ENCODE measurements at regions not wholly inside any gene's neighbourhood (a gene's known extent, or its start where the extent isn't known, plus 50 kb on each side); places are given as distances from the start of the nearest gene placed in this dataset.

DNA sequence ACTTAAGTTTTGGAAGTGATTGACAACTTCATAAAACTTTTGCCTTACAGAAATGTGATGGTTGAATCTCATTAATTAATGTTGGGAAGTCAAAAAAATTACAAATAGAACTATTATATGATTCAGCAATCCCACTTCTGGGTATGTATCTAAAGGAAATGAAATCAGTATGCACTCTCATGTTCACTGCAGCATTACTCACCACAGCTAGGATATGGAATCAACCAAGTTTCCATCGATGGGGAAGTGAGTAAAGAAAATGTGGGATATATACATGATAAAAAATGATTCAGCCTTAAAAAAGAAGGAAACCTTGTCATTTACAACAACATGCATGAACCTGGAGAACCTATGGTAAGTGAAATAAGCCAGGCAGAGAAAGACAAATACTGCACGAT is 112.4 kb upstream of the WDR75 start:
- TF ChIP-seq, protein P1, sequence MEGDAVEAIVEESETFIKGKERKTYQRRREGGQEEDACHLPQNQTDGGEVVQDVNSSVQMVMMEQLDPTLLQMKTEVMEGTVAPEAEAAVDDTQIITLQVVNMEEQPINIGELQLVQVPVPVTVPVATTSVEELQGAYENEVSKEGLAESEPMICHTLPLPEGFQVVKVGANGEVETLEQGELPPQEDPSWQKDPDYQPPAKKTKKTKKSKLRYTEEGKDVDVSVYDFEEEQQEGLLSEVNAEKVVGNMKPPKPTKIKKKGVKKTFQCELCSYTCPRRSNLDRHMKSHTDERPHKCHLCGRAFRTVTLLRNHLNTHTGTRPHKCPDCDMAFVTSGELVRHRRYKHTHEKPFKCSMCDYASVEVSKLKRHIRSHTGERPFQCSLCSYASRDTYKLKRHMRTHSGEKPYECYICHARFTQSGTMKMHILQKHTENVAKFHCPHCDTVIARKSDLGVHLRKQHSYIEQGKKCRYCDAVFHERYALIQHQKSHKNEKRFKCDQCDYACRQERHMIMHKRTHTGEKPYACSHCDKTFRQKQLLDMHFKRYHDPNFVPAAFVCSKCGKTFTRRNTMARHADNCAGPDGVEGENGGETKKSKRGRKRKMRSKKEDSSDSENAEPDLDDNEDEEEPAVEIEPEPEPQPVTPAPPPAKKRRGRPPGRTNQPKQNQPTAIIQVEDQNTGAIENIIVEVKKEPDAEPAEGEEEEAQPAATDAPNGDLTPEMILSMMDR (conservative IDR thresholded peaks at IDR 0.05), result no peak
- TF ChIP-seq EZH2 (IDR thresholded peaks at IDR 0.05; ENCODE audit: low read depth), result no peak

Measured in PC-9 (cell line).